SK-N-SH (cell line): ENCODE measurements at regions not wholly inside any gene's neighbourhood (a gene's known extent, or its start where the extent isn't known, plus 50 kb on each side); places are given as distances from the start of the nearest gene placed in this dataset.

Source experiments
- CTCF ChIA-PET: fragments of 300-600, 350-600 bp; formaldehyde crosslinking; extraction: SDS; loops from one replicate; lab custom pipeline; 2021; lab: Yijun Ruan, JAX
- POLR2A ChIA-PET: fragments of 350-600 bp; sonication (Branson Sonifier 250); formaldehyde crosslinking; extraction: SDS; loops from one replicate; lab custom pipeline; 2020; ENCODE audit warnings: antibody characterized with exemption, inconsistent platforms; lab: Yijun Ruan, JAX
- DNase-seq: peaks from one replicate; pipeline ENCODE4 v3.0.0; 2012
- H2AFZ ChIP-seq: fragments of 200-600 bp; sonication (generic); 2 replicates; pipeline ENCODE4 v1.8.1; 2016; ENCODE audit warnings: antibody characterized with exemption, mild to moderate bottlenecking, low read depth
- H3F3A ChIP-seq: fragments of 200-600 bp; sonication (generic); replicated peaks from 2 replicates; pipeline ENCODE3; 2016; ENCODE audit warnings: antibody characterized with exemption, mild to moderate bottlenecking; ENCODE audit not compliant: insufficient read depth
- H3K27ac ChIP-seq, 2 experiments: fragments of 200-500 bp in 1 of 2; fragments of 200-600 bp in 1 of 2; sonication (Bioruptor generic) in 1 of 2; sonication (generic), shearing (Covaris generic) in 1 of 2; 2 replicates each; pipeline versions ENCODE4 v1.5.1 to v1.6.1; 2014 to 2016; ENCODE audit warnings: low read depth in 2 of 2, inconsistent platforms in 1 of 2, low read length in 1 of 2, mild to moderate bottlenecking in 1 of 2, mixed read lengths in 1 of 2
- H3K27me3 ChIP-seq: fragments of 200-600 bp; sonication (generic), shearing (Covaris generic); 2 replicates; pipeline ENCODE4 v1.6.1; 2016; ENCODE audit warnings: mixed run types; ENCODE audit not compliant: insufficient read depth
- H3K36me3 ChIP-seq, 2 experiments: fragments of 200-500 bp in 1 of 2; fragments of 200-600 bp in 1 of 2; sonication (Bioruptor generic) in 1 of 2; sonication (generic) in 1 of 2; replicated peaks in 1 of 2; 2 replicates each; pipeline versions ENCODE3 to v1.5.1; 2014 to 2016; ENCODE audit warnings: low read length in 1 of 2, mild to moderate bottlenecking in 1 of 2; ENCODE audit not compliant: insufficient read depth in 2 of 2, control insufficient read depth in 1 of 2
- H3K4me1 ChIP-seq, 2 experiments: fragments of 200-500 bp in 1 of 2; fragments of 200-600 bp in 1 of 2; sonication (Bioruptor generic) in 1 of 2; sonication (generic), shearing (Covaris generic) in 1 of 2; 2 replicates each; pipeline versions ENCODE4 v1.5.1 to v1.6.1; 2014 to 2016; ENCODE audit warnings: low read depth in 1 of 2, low read length in 1 of 2, mixed run types in 1 of 2; ENCODE audit not compliant: insufficient read depth in 2 of 2, control insufficient read depth in 1 of 2
- H3K4me2 ChIP-seq: fragments of 200-600 bp; sonication (generic), shearing (Covaris generic); 2 replicates; pipeline ENCODE4 v1.6.1; 2017; ENCODE audit warnings: mixed run types
- H3K4me3 ChIP-seq, 2 experiments: fragments of 200-500 bp in 1 of 2; fragments of 200-600 bp in 1 of 2; sonication (Bioruptor generic) in 1 of 2; sonication (generic), shearing (Covaris generic) in 1 of 2; 2 replicates each; pipeline versions ENCODE4 v1.5.1 to v1.8.1; 2014 to 2016; ENCODE audit warnings: low read depth in 2 of 2, inconsistent platforms in 1 of 2, low read length in 1 of 2, mild to moderate bottlenecking in 1 of 2, mixed read lengths in 1 of 2, moderate library complexity in 1 of 2
- H3K79me2 ChIP-seq: fragments of 200-600 bp; sonication (generic); 2 replicates; pipeline ENCODE4 v1.8.1; 2017; ENCODE audit warnings: mild to moderate bottlenecking; ENCODE audit not compliant: insufficient read depth
- H3K9ac ChIP-seq: fragments of 200-600 bp; sonication (generic); 2 replicates; pipeline ENCODE4 v1.6.1; 2017; ENCODE audit warnings: mixed run types
- H3K9me2 ChIP-seq: fragments of 200-600 bp; sonication (generic); 2 replicates; pipeline ENCODE4 v1.6.1; 2017; ENCODE audit warnings: mixed run types
- H3K9me3 ChIP-seq: fragments of 200-600 bp; sonication (generic); 2 replicates; pipeline ENCODE4 v1.6.1; 2017; ENCODE audit warnings: mixed run types, mild to moderate bottlenecking, moderate library complexity
- H4K20me1 ChIP-seq: fragments of 200-600 bp; sonication (generic); 2 replicates; pipeline ENCODE4 v1.6.1; 2017; ENCODE audit warnings: mild to moderate bottlenecking, mixed run types; ENCODE audit not compliant: insufficient read depth
- CHD2 ChIP-seq: fragments of 150-350 bp; IDR thresholded peaks from 2 replicates; pipeline ENCODE4 v1.6.1; 2018; ENCODE audit warnings: low read length; ENCODE audit not compliant: partially characterized antibody
- ELF1 ChIP-seq: IDR thresholded peaks from 2 replicates; pipeline ENCODE4 v1.4.0; 2012
- EZH2phosphoT487 ChIP-seq: fragments of 200-600 bp; sonication (generic); IDR thresholded peaks from 2 replicates; pipeline ENCODE4 v1.6.1; 2017; ENCODE audit warnings: low read depth, mixed run types, mild to moderate bottlenecking, antibody characterized with exemption, moderate library complexity, borderline replicate concordance
- JUND ChIP-seq: IDR thresholded peaks from 2 replicates; pipeline ENCODE4 v1.4.0; 2012
- NRF1 ChIP-seq: IDR thresholded peaks from 2 replicates; pipeline ENCODE4 v1.6.1; 2012; ENCODE audit warnings: low read depth, mild to moderate bottlenecking, low read length
- POLR2AphosphoS5 ChIP-seq: IDR thresholded peaks from 2 replicates; pipeline ENCODE4 v1.6.1; 2012; ENCODE audit warnings: low read depth, low read length
- RAD21 ChIP-seq: IDR thresholded peaks from 2 replicates; pipeline ENCODE4 v1.6.1; 2012; ENCODE audit warnings: mild to moderate bottlenecking, low read length
- RCOR1 ChIP-seq: fragments of 150-350 bp; IDR thresholded peaks from 2 replicates; pipeline ENCODE4 v1.6.1; 2017; ENCODE audit warnings: antibody characterized with exemption, low read length
- RFX5 ChIP-seq: IDR thresholded peaks from 2 replicates; pipeline ENCODE4 v1.6.1; 2012; ENCODE audit warnings: mild to moderate bottlenecking, improper control_type of control experiment, low read length
- RXRA ChIP-seq: IDR thresholded peaks from 2 replicates; pipeline ENCODE4 v1.4.0; 2012; ENCODE audit warnings: low read depth, mild to moderate bottlenecking, borderline replicate concordance
- TAF1 ChIP-seq: IDR thresholded peaks from 2 replicates; pipeline ENCODE4 v1.6.1; 2012; ENCODE audit warnings: low read depth, mild to moderate bottlenecking, low read length, moderate library complexity, borderline replicate concordance
- YY1 ChIP-seq: IDR thresholded peaks from 2 replicates; pipeline ENCODE4 v1.4.0; 2012; ENCODE audit warnings: low read depth, mild to moderate bottlenecking
- WGBS: methylation state at CpG from one replicate; pipeline ENCODE4 v1.1.6; 2017; ENCODE audit warnings: low lambda C conversion rate; 5-methylcytosine and 5-hydroxymethylcytosine counted together
- TF ChIP-seq, protein P1 (sequence below): fragments of 150-350 bp; IDR thresholded peaks from 2 replicates; pipeline ENCODE4 v1.6.1; 2017; ENCODE audit warnings: antibody characterized with exemption, low read length, low read depth, borderline replicate concordance
- TF ChIP-seq, protein P2 (sequence below): IDR thresholded peaks from 2 replicates; pipeline ENCODE4 v1.4.0; 2012; ENCODE audit warnings: low read depth, borderline replicate concordance
- TF ChIP-seq, protein P3 (sequence below): IDR thresholded peaks from 2 replicates; pipeline ENCODE4 v1.4.0; 2012; ENCODE audit warnings: low read depth, borderline replicate concordance
- TF ChIP-seq, protein P4 (sequence below): fragments of 200-600 bp; sonication (generic); IDR thresholded peaks from 2 replicates; pipeline ENCODE4 v1.6.1; 2017; ENCODE audit warnings: antibody characterized with exemption, mild to moderate bottlenecking, moderate library complexity

DNA sequence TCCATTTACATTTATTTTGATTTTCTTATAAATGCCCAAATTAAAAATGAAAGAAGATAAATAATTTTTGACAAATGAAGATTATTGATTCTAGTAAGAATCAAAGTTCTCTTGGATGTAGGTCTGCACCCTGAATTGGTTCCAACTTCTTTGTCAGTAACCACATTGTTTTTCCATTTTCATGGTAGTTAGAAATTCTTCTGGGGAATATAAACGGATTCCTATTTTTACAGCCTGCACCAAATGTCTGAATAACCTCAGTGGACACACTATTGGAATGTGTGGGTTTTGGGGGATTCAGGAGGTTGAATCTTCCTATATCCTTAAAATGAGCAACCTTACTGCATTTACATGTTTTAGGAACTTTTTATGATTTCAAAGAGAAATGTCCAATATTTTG lies 1085.3 kb upstream of the MAP3K7 start:
- CTCF ChIA-PET: no interaction called here

DNA sequence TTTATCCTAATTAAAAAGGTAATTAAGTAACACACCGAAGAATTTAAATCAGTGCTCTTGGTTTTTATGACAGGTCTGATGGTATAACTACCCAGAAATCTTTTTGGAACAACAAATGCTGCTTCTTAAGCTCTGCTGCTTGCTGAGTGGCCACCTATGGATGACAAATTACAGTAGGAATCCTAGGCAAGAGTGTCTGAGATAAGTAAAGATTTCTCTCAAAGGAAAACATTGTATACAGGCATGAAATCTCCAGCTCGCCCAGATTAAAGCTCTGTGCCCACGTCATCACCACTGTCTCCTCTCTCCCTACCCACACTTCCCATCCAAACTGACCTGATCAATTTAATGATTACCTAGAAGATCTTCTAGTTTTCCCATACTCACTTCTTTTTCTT lies 1083.0 kb upstream of the MAP3K7 start:
- H3F3A ChIP-seq: no peaks in the 10 kb centered on the region
- H3K27ac ChIP-seq: no peak overlapping the region
- no peaks in the 10 kb centered on the region for H4K20me1 ChIP-seq
- no peaks in the 10 kb centered on the region for H3K9me3 ChIP-seq
- no peak overlapping the region for H3K4me2 ChIP-seq
- H3K9me2 ChIP-seq: no peaks in the 10 kb centered on the region
- H3K79me2 ChIP-seq: no peaks in the 10 kb centered on the region
- H3K4me3 ChIP-seq: no peak overlapping the region
- DNase-seq: no peak
- TF ChIP-seq CHD2 (no peak), EZH2phosphoT487 (no peak), RAD21 (no peak), POLR2AphosphoS5 (no peak), NRF1 (no peak), ELF1 (no peak), RFX5 (no peak)
- TF ChIP-seq, protein P1, sequence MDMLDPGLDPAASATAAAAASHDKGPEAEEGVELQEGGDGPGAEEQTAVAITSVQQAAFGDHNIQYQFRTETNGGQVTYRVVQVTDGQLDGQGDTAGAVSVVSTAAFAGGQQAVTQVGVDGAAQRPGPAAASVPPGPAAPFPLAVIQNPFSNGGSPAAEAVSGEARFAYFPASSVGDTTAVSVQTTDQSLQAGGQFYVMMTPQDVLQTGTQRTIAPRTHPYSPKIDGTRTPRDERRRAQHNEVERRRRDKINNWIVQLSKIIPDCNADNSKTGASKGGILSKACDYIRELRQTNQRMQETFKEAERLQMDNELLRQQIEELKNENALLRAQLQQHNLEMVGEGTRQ: no peak
- TF ChIP-seq, protein P2, sequence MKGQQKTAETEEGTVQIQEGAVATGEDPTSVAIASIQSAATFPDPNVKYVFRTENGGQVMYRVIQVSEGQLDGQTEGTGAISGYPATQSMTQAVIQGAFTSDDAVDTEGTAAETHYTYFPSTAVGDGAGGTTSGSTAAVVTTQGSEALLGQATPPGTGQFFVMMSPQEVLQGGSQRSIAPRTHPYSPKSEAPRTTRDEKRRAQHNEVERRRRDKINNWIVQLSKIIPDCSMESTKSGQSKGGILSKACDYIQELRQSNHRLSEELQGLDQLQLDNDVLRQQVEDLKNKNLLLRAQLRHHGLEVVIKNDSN: no peak
- TF ChIP-seq, all 33 proteins: peak for 0
- Histone ChIP-seq H3K27me3 (no peaks in the 10 kb centered on the region), H3K4me1 (no peaks in the 10 kb centered on the region), H3K9ac (no peak overlapping the region), H2AFZ (no peak overlapping the region), H3K36me3 (no peaks in the 10 kb centered on the region)
- 5% methylated on average over 3 of the region's 3 CpGs for WGBS
- CTCF ChIA-PET: no interaction called here
- POLR2A ChIA-PET: no interaction called here

More for the DNA sequence above, 1085.3 kb upstream of the MAP3K7 start:
- no peak overlapping the region for H3K4me3 ChIP-seq
- no peaks in the 10 kb centered on the region for H3F3A ChIP-seq
- H3K79me2 ChIP-seq: no peaks in the 10 kb centered on the region
- H3K4me2 ChIP-seq: no peak overlapping the region
- WGBS: 0% methylated on average over 1 of the region's 1 CpG
- H4K20me1 ChIP-seq: no peaks in the 10 kb centered on the region
- no peak for TF ChIP-seq RFX5
- TF ChIP-seq, protein P3, sequence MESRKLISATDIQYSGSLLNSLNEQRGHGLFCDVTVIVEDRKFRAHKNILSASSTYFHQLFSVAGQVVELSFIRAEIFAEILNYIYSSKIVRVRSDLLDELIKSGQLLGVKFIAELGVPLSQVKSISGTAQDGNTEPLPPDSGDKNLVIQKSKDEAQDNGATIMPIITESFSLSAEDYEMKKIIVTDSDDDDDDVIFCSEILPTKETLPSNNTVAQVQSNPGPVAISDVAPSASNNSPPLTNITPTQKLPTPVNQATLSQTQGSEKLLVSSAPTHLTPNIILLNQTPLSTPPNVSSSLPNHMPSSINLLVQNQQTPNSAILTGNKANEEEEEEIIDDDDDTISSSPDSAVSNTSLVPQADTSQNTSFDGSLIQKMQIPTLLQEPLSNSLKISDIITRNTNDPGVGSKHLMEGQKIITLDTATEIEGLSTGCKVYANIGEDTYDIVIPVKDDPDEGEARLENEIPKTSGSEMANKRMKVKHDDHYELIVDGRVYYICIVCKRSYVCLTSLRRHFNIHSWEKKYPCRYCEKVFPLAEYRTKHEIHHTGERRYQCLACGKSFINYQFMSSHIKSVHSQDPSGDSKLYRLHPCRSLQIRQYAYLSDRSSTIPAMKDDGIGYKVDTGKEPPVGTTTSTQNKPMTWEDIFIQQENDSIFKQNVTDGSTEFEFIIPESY: no peak
- TF ChIP-seq TAF1: no peak
- TF ChIP-seq JUND: no peak
- TF ChIP-seq RXRA: no peak
- TF ChIP-seq, protein P4, sequence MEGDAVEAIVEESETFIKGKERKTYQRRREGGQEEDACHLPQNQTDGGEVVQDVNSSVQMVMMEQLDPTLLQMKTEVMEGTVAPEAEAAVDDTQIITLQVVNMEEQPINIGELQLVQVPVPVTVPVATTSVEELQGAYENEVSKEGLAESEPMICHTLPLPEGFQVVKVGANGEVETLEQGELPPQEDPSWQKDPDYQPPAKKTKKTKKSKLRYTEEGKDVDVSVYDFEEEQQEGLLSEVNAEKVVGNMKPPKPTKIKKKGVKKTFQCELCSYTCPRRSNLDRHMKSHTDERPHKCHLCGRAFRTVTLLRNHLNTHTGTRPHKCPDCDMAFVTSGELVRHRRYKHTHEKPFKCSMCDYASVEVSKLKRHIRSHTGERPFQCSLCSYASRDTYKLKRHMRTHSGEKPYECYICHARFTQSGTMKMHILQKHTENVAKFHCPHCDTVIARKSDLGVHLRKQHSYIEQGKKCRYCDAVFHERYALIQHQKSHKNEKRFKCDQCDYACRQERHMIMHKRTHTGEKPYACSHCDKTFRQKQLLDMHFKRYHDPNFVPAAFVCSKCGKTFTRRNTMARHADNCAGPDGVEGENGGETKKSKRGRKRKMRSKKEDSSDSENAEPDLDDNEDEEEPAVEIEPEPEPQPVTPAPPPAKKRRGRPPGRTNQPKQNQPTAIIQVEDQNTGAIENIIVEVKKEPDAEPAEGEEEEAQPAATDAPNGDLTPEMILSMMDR: no peak
- TF ChIP-seq EZH2phosphoT487: no peak
- TF ChIP-seq RCOR1: no peak
- TF ChIP-seq YY1: no peak
- no peak for TF ChIP-seq RAD21
- DNase-seq: no peak
- no peaks in the 10 kb centered on the region for H3K9me3 ChIP-seq
- no peaks in the 10 kb centered on the region for H3K36me3 ChIP-seq
- H3K4me1 ChIP-seq: no peaks in the 10 kb centered on the region
- no peak overlapping the region for H3K9ac ChIP-seq
- no peak overlapping the region for H3K27ac ChIP-seq
- H3K27me3 ChIP-seq: no peaks in the 10 kb centered on the region
- no peak overlapping the region for H2AFZ ChIP-seq
- H3K9me2 ChIP-seq: no peaks in the 10 kb centered on the region
- POLR2A ChIA-PET: no interaction called here
